ENCODE measurements at regions not wholly inside any gene's neighbourhood (a gene's known extent, or its start where the extent isn't known, plus 50 kb on each side); places are given as distances from the start of the nearest gene placed in this dataset.

- TF ChIP-seq POLR2AphosphoS5 (IDR thresholded peaks at IDR 0.05) (no peak), CTCF (IDR thresholded peaks at IDR 0.05) (no peak)
Measured at GRCh38 chr17:51533219-51533618, 272.9 kb downstream of the UTP18 start.

All from esophagus muscularis mucosa (tissue), 3 donors.